Transverse colon (tissue), 4 donors: ENCODE measurements at regions not wholly inside any gene's neighbourhood (a gene's known extent, or its start where the extent isn't known, plus 50 kb on each side); places are given as distances from the start of the nearest gene placed in this dataset.

Source experiments
- DNase-seq: peaks from one replicate; pipeline ENCODE4 v3.0.0-alpha.2; 2019
- H3K27ac ChIP-seq, 4 donors: fragments of 200-600 bp; sonication (generic); 2 replicates each; pipeline ENCODE4 v1.5.1; 2016 to 2018; ENCODE audit warnings: inconsistent platforms in 4 of 4
- H3K27me3 ChIP-seq: fragments of 200-600 bp; sonication (generic); 2 replicates; pipeline ENCODE4 v1.5.1; 2017; ENCODE audit warnings: inconsistent platforms
- H3K36me3 ChIP-seq, 4 donors: fragments of 200-600 bp; sonication (generic); 2 replicates each; pipeline ENCODE4 v1.5.1; 2017 to 2019; ENCODE audit warnings: inconsistent platforms in 4 of 4
- H3K4me1 ChIP-seq, 4 donors: fragments of 200-600 bp; sonication (generic); 2 replicates each; pipeline ENCODE4 v1.5.1; 2017 to 2020; ENCODE audit warnings: inconsistent platforms in 4 of 4
- H3K4me3 ChIP-seq, 4 donors: fragments of 200-600 bp; sonication (generic); 1 replicate in 1 of 4; 2 replicates in 3 of 4; pipeline versions ENCODE4 v1.5.1 to v1.6.1; 2017 to 2019; ENCODE audit warnings: inconsistent platforms in 4 of 4
- H3K9me3 ChIP-seq, 2 donors: fragments of 200-600 bp; sonication (generic); 2 replicates each; pipeline ENCODE4 v1.5.1; 2017 to 2019; ENCODE audit warnings: inconsistent platforms in 2 of 2
- EP300 ChIP-seq: sonication (generic); formaldehyde crosslinking; IDR thresholded peaks from one replicate; pipeline ENCODE4 v1.6.1; 2017; ENCODE audit warnings: antibody characterized with exemption, low read depth
- POLR2A ChIP-seq: fragments of 450-650 bp; IDR thresholded peaks from one replicate; pipeline ENCODE4 v1.6.1; 2016; ENCODE audit warnings: antibody characterized with exemption, mild to moderate bottlenecking, moderate library complexity
- POLR2AphosphoS5 ChIP-seq, 3 donors: sonication (generic); formaldehyde crosslinking; IDR thresholded peaks; one replicate each; pipeline ENCODE4 v1.6.1; 2016; ENCODE audit warnings: antibody characterized with exemption in 3 of 3
- WGBS, 2 donors: methylation state at CpG; one replicate each; pipeline ENCODE4 v1.1.5; 2018; ENCODE audit warnings: low coverage in 1 of 2; 5-methylcytosine and 5-hydroxymethylcytosine counted together
- in situ Hi-C, 4 donors: fragments of 200-750 bp; cut with MboI; loops; one replicate each; pipeline versions ENCODE4 v1.15.0 to v1.15.1; 2017; ENCODE audit warnings: low sequenced_read_pairs in 3 of 4, low pct_ligation_motif_present in 1 of 4, low pct_unique_long_range_greater_than_20kb in 1 of 4
- intact Hi-C: fragments of 100-400 bp; cut with DNase I; formaldehyde crosslinking; loops from one replicate; pipeline ENCODE4 v1.15.1; 2023; ENCODE audit warnings: low total_unique reads
- TF ChIP-seq, protein P1 (sequence below), 5 experiments: fragments of 200-600 bp in 3 of 5; fragments of 450-650 bp in 2 of 5; sonication (generic) in 3 of 5; IDR thresholded peaks; 1 replicate in 2 of 5; 2 replicates in 3 of 5; pipeline ENCODE4 v1.5.1; 2016 to 2017; ENCODE audit warnings: antibody characterized with exemption in 5 of 5, inconsistent platforms in 3 of 5, mild to moderate bottlenecking in 2 of 5, moderate library complexity in 1 of 5

GRCh38 chr4:129498626-129499025, 402.7 kb downstream of the C4orf33 start:
- no peaks in the 10 kb centered on the region for H3K9me3 ChIP-seq
- in situ Hi-C loops = no loop called here
- H3K36me3 ChIP-seq = no peaks in the 10 kb centered on the region
- DNase-seq = no peak
- no peaks in the 10 kb centered on the region for H3K4me1 ChIP-seq
- H3K27me3 ChIP-seq = no peaks in the 10 kb centered on the region
- 44 to 77% methylated on average over 1 of the region's 1 CpG for WGBS, 2 donors
- no peak overlapping the region for H3K27ac ChIP-seq
- intact Hi-C loops = no loop called here
- TF ChIP-seq, protein P1, sequence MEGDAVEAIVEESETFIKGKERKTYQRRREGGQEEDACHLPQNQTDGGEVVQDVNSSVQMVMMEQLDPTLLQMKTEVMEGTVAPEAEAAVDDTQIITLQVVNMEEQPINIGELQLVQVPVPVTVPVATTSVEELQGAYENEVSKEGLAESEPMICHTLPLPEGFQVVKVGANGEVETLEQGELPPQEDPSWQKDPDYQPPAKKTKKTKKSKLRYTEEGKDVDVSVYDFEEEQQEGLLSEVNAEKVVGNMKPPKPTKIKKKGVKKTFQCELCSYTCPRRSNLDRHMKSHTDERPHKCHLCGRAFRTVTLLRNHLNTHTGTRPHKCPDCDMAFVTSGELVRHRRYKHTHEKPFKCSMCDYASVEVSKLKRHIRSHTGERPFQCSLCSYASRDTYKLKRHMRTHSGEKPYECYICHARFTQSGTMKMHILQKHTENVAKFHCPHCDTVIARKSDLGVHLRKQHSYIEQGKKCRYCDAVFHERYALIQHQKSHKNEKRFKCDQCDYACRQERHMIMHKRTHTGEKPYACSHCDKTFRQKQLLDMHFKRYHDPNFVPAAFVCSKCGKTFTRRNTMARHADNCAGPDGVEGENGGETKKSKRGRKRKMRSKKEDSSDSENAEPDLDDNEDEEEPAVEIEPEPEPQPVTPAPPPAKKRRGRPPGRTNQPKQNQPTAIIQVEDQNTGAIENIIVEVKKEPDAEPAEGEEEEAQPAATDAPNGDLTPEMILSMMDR (IDR thresholded peaks at IDR 0.05) = no peak
- TF ChIP-seq POLR2A = no peak
- TF ChIP-seq EP300 = no peak
- no peak for TF ChIP-seq POLR2AphosphoS5 (IDR thresholded peaks at IDR 0.05)
- no peak overlapping the region for H3K4me3 ChIP-seq

DNA sequence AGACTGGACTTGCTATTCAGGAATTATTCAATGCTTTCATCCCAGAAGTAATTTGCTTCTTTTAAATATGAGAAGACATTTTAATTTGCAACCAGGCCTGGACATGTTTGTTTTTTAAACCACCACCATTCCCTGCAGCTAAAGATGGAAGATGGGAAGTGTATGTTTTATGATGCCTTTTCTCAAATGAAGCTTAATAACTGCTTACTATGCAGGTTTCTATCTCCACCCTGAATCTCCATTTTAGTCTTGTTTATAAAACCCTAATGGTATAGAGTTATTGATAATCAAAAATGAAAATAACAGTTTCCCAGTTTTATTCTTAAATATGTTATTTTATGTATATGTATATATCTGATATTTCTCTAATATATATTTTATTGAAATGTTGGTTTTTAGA, 418.9 kb downstream of the C4orf33 start:
- in situ Hi-C loops = no loop called here
- DNase-seq = no peak
- intact Hi-C loops = no loop called here
- no peak overlapping the region for H3K4me3 ChIP-seq
- no peaks in the 10 kb centered on the region for H3K27me3 ChIP-seq
- H3K27ac ChIP-seq = no peak overlapping the region
- no peaks in the 10 kb centered on the region for H3K4me1 ChIP-seq
- H3K36me3 ChIP-seq = no peaks in the 10 kb centered on the region
- no peaks in the 10 kb centered on the region for H3K9me3 ChIP-seq
- TF ChIP-seq, protein P1 (IDR thresholded peaks at IDR 0.05) = no peak
- TF ChIP-seq POLR2AphosphoS5 (IDR thresholded peaks at IDR 0.05) (no peak), POLR2A (no peak), EP300 (no peak)

GRCh38 chr4:129515356-129515755, 419.4 kb downstream of the C4orf33 start:
- intact Hi-C loops (no loop called here), in situ Hi-C loops (no loop called here)
- Histone ChIP-seq H3K27me3 (no peaks in the 10 kb centered on the region), H3K36me3 (no peaks in the 10 kb centered on the region), H3K4me1 (no peaks in the 10 kb centered on the region), H3K27ac (no peak overlapping the region), H3K4me3 (no peak overlapping the region), H3K9me3 (no peaks in the 10 kb centered on the region)
- DNase-seq = no peak
- TF ChIP-seq, protein P1 (IDR thresholded peaks at IDR 0.05) = no peak
- no peak for TF ChIP-seq POLR2A
- no peak for TF ChIP-seq POLR2AphosphoS5 (IDR thresholded peaks at IDR 0.05)
- no peak for TF ChIP-seq EP300
- 69 to 71% methylated on average over 1 of the region's 1 CpG for WGBS, 2 donors

GRCh38 chr4:129526812-129527211, 430.9 kb downstream of the C4orf33 start:
- Histone ChIP-seq H3K4me1 (no peaks in the 10 kb centered on the region), H3K27me3 (no peaks in the 10 kb centered on the region), H3K9me3 (no peaks in the 10 kb centered on the region), H3K27ac (no peak overlapping the region), H3K4me3 (no peak overlapping the region), H3K36me3 (no peaks in the 10 kb centered on the region)
- TF ChIP-seq, protein P1 (IDR thresholded peaks at IDR 0.05) = peak in 2 of 5 experiments; percentile 7 to 10
- TF ChIP-seq EP300 = no peak
- WGBS, 2 donors = 56 to 71% methylated on average over 3 of the region's 3 CpGs
- intact Hi-C loops (no loop called here), in situ Hi-C loops (no loop called here)
- no peak for DNase-seq
